Peyer's patch (tissue), 4 donors: ENCODE measurements at regions not wholly inside any gene's neighbourhood (a gene's known extent, or its start where the extent isn't known, plus 50 kb on each side); places are given as distances from the start of the nearest gene placed in this dataset.
"Not testable (repeated sequence)": the region's sequence is repeated elsewhere in the genome, so short reads cannot be mapped to it uniquely, and the experiment has no call there.

Experiments used
- DNase-seq, 3 donors: peaks; one replicate each; pipeline ENCODE4 v3.0.0-alpha.2; 2017 to 2019
- H3K27ac ChIP-seq, 4 donors: fragments of 200-600 bp; sonication (generic); one replicate each; pipeline ENCODE4 v1.5.1; 2016 to 2019
- H3K27me3 ChIP-seq, 2 donors: fragments of 200-600 bp; sonication (generic); one replicate each; pipeline ENCODE4 v1.5.1; 2019
- H3K36me3 ChIP-seq, 3 donors: fragments of 200-600 bp; sonication (generic); one replicate each; pipeline ENCODE4 v1.5.1; 2016 to 2019
- H3K4me1 ChIP-seq, 4 donors: fragments of 200-600 bp; sonication (generic); one replicate each; pipeline ENCODE4 v1.5.1; 2016 to 2019
- H3K4me3 ChIP-seq, 4 donors: fragments of 200-600 bp; sonication (generic); 1 replicate in 3 of 4; 2 replicates in 1 of 4; pipeline ENCODE4 v1.5.1; 2016 to 2019; ENCODE audit warnings: mild to moderate bottlenecking in 1 of 4
- H3K9me3 ChIP-seq, 4 donors: fragments of 200-600 bp; sonication (generic); one replicate each; pipeline ENCODE4 v1.5.1; 2016 to 2019; ENCODE audit warnings: mild to moderate bottlenecking in 1 of 4
- POLR2A ChIP-seq, 2 donors: fragments of 450-650 bp; IDR thresholded peaks; one replicate each; pipeline ENCODE4 v1.5.1; 2017; ENCODE audit warnings: antibody characterized with exemption in 2 of 2, mild to moderate bottlenecking in 2 of 2, moderate library complexity in 2 of 2
- TF ChIP-seq, protein P1 (sequence below), 6 experiments: fragments of 450-650 bp in 4 of 6; fragments of 200-600 bp in 2 of 6; sonication (generic) in 1 of 6; IDR thresholded peaks; one replicate each; pipeline ENCODE4 v1.5.1; 2017 to 2019; ENCODE audit warnings: antibody characterized with exemption in 6 of 6, mild to moderate bottlenecking in 3 of 6, moderate library complexity in 1 of 6

DNA sequence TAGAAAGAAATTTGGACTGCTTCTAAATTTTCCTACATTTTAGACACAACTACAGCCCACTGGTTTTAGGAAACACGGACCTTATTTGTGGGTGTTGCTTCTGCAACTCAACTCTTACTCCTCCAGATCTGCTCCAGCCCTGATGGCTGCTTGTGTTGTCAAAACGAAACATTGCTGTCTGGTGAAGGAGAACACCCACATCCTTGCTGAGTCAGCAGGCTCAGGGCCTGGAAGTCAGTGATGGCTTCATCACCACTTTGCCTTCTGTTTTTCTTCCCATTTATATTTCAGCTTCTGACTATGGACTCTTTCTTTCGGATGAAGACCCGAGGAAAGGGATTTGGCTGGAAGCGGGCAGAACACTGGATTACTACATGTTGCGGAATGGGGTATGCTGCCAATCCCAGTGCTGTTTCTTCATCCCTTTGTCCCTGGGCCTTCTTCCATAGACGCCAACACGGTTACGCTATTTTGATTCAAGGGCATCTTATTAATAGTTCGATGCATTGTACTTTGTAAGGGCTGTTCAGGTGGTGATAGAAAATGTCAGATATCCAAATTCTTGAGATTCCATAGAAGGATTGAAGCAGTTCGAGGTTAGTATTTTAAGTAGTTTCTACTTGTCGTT, 392.6 kb upstream of the TPM1 start:
- no peak for TF ChIP-seq POLR2A (IDR thresholded peaks at IDR 0.05)
- TF ChIP-seq, protein P1, sequence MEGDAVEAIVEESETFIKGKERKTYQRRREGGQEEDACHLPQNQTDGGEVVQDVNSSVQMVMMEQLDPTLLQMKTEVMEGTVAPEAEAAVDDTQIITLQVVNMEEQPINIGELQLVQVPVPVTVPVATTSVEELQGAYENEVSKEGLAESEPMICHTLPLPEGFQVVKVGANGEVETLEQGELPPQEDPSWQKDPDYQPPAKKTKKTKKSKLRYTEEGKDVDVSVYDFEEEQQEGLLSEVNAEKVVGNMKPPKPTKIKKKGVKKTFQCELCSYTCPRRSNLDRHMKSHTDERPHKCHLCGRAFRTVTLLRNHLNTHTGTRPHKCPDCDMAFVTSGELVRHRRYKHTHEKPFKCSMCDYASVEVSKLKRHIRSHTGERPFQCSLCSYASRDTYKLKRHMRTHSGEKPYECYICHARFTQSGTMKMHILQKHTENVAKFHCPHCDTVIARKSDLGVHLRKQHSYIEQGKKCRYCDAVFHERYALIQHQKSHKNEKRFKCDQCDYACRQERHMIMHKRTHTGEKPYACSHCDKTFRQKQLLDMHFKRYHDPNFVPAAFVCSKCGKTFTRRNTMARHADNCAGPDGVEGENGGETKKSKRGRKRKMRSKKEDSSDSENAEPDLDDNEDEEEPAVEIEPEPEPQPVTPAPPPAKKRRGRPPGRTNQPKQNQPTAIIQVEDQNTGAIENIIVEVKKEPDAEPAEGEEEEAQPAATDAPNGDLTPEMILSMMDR (IDR thresholded peaks at IDR 0.05), result no peak
- Histone ChIP-seq H3K27me3 (no peaks in the 10 kb centered on the region), H3K36me3 (peaks cover 0 to 32% (median 0%) of the 10 kb centered on the region in 3 donors), H3K4me3 (no peak overlapping the region), H3K9me3 (no peaks in the 10 kb centered on the region), H3K27ac (no peak overlapping the region), H3K4me1 (no peaks in the 10 kb centered on the region)
- no peak for DNase-seq

DNA sequence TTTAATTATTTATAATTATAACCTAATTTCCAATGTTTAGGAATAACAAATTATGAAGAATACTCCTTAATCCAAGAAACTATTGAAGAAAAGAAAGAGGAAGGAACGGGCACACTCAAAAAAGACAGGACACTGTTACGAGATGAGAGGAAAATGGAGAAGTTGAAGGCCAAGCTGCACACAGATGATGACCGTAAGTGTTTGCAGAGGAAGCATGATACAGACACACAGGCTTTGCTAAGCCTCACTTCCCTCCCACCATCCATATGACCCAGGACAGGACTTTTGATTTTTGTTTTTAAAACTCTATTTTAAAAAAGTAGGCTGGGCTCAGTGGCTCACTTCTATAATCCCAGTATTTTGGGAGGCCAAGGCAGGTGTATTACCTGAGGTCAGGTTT, 389.4 kb upstream of the TPM1 start:
- Histone ChIP-seq H3K36me3 (peaks cover 0 to 32% (median 0%) of the 10 kb centered on the region in 3 donors), H3K4me1 (no peaks in the 10 kb centered on the region), H3K27ac (no peak overlapping the region), H3K9me3 (no peaks in the 10 kb centered on the region), H3K4me3 (no peak overlapping the region), H3K27me3 (no peaks in the 10 kb centered on the region)
- TF ChIP-seq POLR2A (IDR thresholded peaks at IDR 0.05), result no peak
- TF ChIP-seq, protein P1 (IDR thresholded peaks at IDR 0.05), result no peak
- DNase-seq, result no peak

DNA sequence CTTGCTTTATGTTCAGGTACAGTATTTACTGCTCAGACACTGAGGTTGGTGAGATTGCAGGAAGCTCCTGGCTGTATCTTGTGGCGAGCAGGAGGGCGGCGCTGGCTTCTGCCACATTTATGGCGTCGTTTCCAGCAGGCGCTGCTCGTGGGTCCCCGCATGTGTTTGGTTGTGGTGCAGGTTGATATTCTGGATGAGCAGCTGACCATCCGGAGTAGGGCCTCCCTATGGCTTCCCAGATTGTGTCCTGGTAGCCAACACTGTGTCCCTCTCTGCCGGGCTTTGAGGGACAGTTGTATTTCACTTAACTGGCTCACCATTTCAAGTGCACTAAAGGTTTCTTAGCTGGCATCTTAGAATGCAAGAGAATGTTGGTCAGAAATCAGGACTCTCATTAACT, 386.5 kb upstream of the TPM1 start:
- Histone ChIP-seq H3K36me3 (peaks cover 0 to 30% (median 0%) of the 10 kb centered on the region in 3 donors), H3K9me3 (no peaks in the 10 kb centered on the region), H3K27me3 (no peaks in the 10 kb centered on the region), H3K4me3 (no peak overlapping the region), H3K27ac (no peak overlapping the region), H3K4me1 (no peaks in the 10 kb centered on the region)
- TF ChIP-seq, protein P1 (IDR thresholded peaks at IDR 0.05), result no peak
- TF ChIP-seq POLR2A (IDR thresholded peaks at IDR 0.05), result no peak
- no peak for DNase-seq

DNA sequence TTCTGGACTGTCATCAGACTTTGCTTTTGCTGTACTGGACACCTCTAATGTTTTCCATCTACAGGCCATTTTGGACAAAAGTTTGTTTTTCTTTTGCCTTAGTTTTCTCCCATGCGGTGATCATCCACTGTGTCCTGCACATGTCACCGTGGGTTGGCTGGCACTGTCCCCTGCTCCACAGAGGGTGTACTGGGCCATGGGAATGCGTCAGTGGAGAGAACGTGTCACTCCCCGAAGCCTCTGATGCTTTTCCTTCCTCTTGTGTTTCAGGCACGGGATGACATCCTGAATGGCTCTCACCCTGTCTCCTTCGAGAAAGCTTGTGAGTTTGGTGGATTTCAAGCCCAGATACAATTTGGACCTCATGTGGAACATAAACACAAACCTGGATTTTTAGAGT, 385.0 kb upstream of the TPM1 start:
- peaks cover 0 to 20% (median 0%) of the 10 kb centered on the region in 3 donors for H3K36me3 ChIP-seq
- not testable (repeated sequence) for H3K27ac ChIP-seq

DNA sequence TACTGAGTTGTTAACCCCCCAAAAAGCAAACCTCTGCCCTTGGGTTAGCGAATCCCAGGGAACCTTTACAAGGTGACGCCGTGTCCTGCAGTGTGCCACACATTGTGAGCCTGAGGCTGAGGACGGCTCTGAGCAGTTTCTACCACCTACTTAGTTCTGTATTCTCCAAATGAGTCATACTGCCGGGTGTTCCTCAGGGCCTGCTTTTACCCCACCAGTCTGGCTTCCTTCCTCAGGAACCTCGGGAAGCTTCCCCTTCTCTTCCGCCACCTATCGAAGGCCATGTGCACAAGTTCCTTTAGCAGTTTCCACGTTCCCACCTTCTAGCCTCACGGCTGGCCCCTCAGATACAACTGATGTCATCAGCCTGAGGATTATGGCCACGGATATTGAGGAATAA, 384.0 kb upstream of the TPM1 start:
- H3K4me3 ChIP-seq, result no peak overlapping the region
- H3K9me3 ChIP-seq, result no peaks in the 10 kb centered on the region
- no peaks in the 10 kb centered on the region for H3K4me1 ChIP-seq
- H3K27me3 ChIP-seq, result no peaks in the 10 kb centered on the region
- no peak for DNase-seq
- H3K27ac ChIP-seq, result no peak overlapping the region
- TF ChIP-seq, protein P1 (IDR thresholded peaks at IDR 0.05), result no peak
- TF ChIP-seq POLR2A (IDR thresholded peaks at IDR 0.05), result no peak
- H3K36me3 ChIP-seq, result peaks cover 0 to 11% (median 0%) of the 10 kb centered on the region in 3 donors

More for the DNA sequence above, 385.0 kb upstream of the TPM1 start:
- not testable (repeated sequence) for H3K4me1 ChIP-seq, H3K4me3 ChIP-seq, DNase-seq, H3K9me3 ChIP-seq, H3K27me3 ChIP-seq

DNA sequence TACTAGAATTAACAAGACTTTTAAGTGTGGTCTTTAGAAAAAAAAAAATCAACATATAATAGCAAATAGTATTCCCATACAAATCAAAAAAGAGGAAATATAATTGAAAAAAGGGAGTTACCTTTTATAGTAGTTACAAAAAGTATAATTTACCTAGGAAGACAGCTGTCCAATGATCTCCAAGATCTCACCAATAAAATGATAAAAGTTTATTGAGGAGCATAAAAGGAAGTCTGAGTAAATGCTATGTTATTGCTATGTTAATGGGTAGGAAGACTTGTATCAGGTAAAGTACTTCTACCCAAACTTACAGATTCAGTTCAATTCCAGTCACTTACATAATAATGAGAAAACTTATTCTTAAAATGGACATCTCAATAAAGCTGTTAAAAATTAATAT, 379.0 kb upstream of the TPM1 start:
- Histone ChIP-seq H3K4me1 (no peaks in the 10 kb centered on the region), H3K27ac (no peak overlapping the region), H3K9me3 (no peaks in the 10 kb centered on the region), H3K27me3 (no peaks in the 10 kb centered on the region), H3K4me3 (no peak overlapping the region), H3K36me3 (peaks cover 0 to 2% (median 0%) of the 10 kb centered on the region in 3 donors)
- TF ChIP-seq, protein P1 (IDR thresholded peaks at IDR 0.05), result no peak
- no peak for TF ChIP-seq POLR2A (IDR thresholded peaks at IDR 0.05)
- no peak for DNase-seq
